ENCODE measurements at regions not wholly inside any gene's neighbourhood (a gene's known extent, or its start where the extent isn't known, plus 50 kb on each side); places are given as distances from the start of the nearest gene placed in this dataset.

DNA sequence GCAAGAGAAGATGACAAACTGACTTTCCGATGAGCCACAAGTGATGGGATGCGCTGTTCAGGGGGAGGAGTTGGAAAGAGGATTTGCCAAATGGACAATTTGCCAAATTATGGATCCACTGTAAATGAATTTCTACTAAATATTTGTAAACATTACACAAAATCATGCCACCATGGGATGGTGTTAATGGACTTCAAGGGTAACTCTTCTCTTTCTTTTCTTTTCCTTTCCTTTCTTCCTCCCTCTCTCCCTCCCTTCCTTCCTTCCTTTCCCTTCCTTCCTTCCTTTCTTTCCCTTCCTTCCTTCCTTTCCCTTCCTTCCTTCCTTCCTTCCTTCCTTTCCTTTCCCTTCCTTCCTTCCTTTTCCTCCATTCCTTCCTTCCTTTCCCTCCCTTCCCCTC lies 76.0 kb upstream of the PEG3 start:
- TF ChIP-seq, protein P1, sequence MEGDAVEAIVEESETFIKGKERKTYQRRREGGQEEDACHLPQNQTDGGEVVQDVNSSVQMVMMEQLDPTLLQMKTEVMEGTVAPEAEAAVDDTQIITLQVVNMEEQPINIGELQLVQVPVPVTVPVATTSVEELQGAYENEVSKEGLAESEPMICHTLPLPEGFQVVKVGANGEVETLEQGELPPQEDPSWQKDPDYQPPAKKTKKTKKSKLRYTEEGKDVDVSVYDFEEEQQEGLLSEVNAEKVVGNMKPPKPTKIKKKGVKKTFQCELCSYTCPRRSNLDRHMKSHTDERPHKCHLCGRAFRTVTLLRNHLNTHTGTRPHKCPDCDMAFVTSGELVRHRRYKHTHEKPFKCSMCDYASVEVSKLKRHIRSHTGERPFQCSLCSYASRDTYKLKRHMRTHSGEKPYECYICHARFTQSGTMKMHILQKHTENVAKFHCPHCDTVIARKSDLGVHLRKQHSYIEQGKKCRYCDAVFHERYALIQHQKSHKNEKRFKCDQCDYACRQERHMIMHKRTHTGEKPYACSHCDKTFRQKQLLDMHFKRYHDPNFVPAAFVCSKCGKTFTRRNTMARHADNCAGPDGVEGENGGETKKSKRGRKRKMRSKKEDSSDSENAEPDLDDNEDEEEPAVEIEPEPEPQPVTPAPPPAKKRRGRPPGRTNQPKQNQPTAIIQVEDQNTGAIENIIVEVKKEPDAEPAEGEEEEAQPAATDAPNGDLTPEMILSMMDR (IDR thresholded peaks at IDR 0.05 in 2 of 3, conservative IDR thresholded peaks at IDR 0.05 in 1 of 3; ENCODE audit: insufficient read depth in 2 of 3, low read depth in 1 of 3, low read length in 3 of 3): no peak
- TF ChIP-seq ZNF274 (IDR thresholded peaks at IDR 0.05; ENCODE audit: borderline replicate concordance, low read depth, low read length) (no peak), MYC (IDR thresholded peaks at IDR 0.05; ENCODE audit: low read depth, low read length) (no peak), MYC (CRISPR knock-in tag; IDR thresholded peaks at IDR 0.05; ENCODE audit: borderline replicate concordance, low read depth) (no peak), JUN (IDR thresholded peaks at IDR 0.05; ENCODE audit: borderline replicate concordance, low read depth, low read length) (no peak), JUN (CRISPR knock-in tag; IDR thresholded peaks at IDR 0.05; ENCODE audit: borderline replicate concordance) (no peak), TAF15 (IDR thresholded peaks at IDR 0.05; ENCODE audit: low read depth, low read length) (no peak)
- TF ChIP-seq, protein P2, sequence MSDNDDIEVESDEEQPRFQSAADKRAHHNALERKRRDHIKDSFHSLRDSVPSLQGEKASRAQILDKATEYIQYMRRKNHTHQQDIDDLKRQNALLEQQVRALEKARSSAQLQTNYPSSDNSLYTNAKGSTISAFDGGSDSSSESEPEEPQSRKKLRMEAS (CRISPR knock-in tag; IDR thresholded peaks at IDR 0.05): no peak

All from K562 (cell line).